Fibroblast of lung (primary cell): ENCODE measurements at regions not wholly inside any gene's neighbourhood (a gene's known extent, or its start where the extent isn't known, plus 50 kb on each side); places are given as distances from the start of the nearest gene placed in this dataset.

Experiments used
- DNase-seq, 2 donors: peaks; one replicate each; pipeline versions ENCODE4 v3.0.0 to v3.0.0-alpha.2; 2010; ENCODE audit warnings: low read depth in 2 of 2
- H2AFZ ChIP-seq: 2 replicates; pipeline ENCODE4 v1.5.1; 2012; ENCODE audit warnings: low read length, control low read depth, inconsistent platforms
- H3K27ac ChIP-seq: 2 replicates; pipeline ENCODE4 v1.5.1; 2011; ENCODE audit warnings: low read length, control low read depth; ENCODE audit not compliant: insufficient read depth
- H3K27me3 ChIP-seq: 2 replicates; pipeline ENCODE4 v1.5.1; 2011; ENCODE audit warnings: mild to moderate bottlenecking, low read length; ENCODE audit not compliant: control insufficient read depth, insufficient read depth
- H3K36me3 ChIP-seq: 2 replicates; pipeline ENCODE4 v1.5.1; 2011; ENCODE audit warnings: low read length; ENCODE audit not compliant: control insufficient read depth, insufficient read depth
- H3K4me1 ChIP-seq: 2 replicates; pipeline ENCODE4 v1.5.1; 2011; ENCODE audit warnings: low read length; ENCODE audit not compliant: control insufficient read depth, insufficient read depth; ENCODE audit errors: extremely low read depth
- H3K4me2 ChIP-seq: 2 replicates; pipeline ENCODE4 v1.5.1; 2011; ENCODE audit warnings: low read length, control low read depth; ENCODE audit not compliant: insufficient read depth; ENCODE audit errors: extremely low read depth
- H3K4me3 ChIP-seq, 4 experiments: fragments of 200-600 bp in 1 of 4; sonication (generic) in 1 of 4; replicated peaks in 1 of 4; 2 replicates each; pipeline ENCODE4 v1.5.1; 2011 to 2016; ENCODE audit warnings: low read length in 4 of 4, low read depth in 3 of 4, mild to moderate bottlenecking in 3 of 4, control low read depth in 2 of 4, inconsistent platforms in 1 of 4, mixed read lengths in 1 of 4; ENCODE audit not compliant: insufficient read depth in 1 of 4; ENCODE audit errors: control extremely low read depth in 1 of 4
- H3K79me2 ChIP-seq: 2 replicates; pipeline ENCODE4 v1.5.1; 2012; ENCODE audit warnings: mild to moderate bottlenecking, low read length, inconsistent platforms; ENCODE audit not compliant: control insufficient read depth, insufficient read depth
- H3K9ac ChIP-seq: 2 replicates; pipeline ENCODE4 v1.5.1; 2011; ENCODE audit warnings: mild to moderate bottlenecking, low read length, control low read depth; ENCODE audit not compliant: insufficient read depth
- H3K9me3 ChIP-seq: 2 replicates; pipeline ENCODE4 v1.5.1; 2012; ENCODE audit warnings: low read depth, low read length; ENCODE audit not compliant: control insufficient read depth, insufficient read depth
- H4K20me1 ChIP-seq: 2 replicates; pipeline ENCODE4 v1.5.1; 2011; ENCODE audit warnings: low read length; ENCODE audit not compliant: control insufficient read depth, insufficient read depth; ENCODE audit errors: extremely low read depth
- EZH2 ChIP-seq: IDR thresholded peaks from 2 replicates; pipeline ENCODE4 v1.5.1; 2012; ENCODE audit warnings: low read length, control low read depth, mild to moderate bottlenecking; ENCODE audit errors: missing control alignments
- TF ChIP-seq, protein P1 (sequence below), 2 donors: IDR thresholded peaks in 1 of 2; conservative IDR thresholded peaks in 1 of 2; 1 replicate in 1 of 2; 2 replicates in 1 of 2; pipeline ENCODE4 v1.5.1; 2011 to 2012; ENCODE audit warnings: low read length in 2 of 2, control low read depth in 1 of 2, inconsistent platforms in 1 of 2, low read depth in 1 of 2, mild to moderate bottlenecking in 1 of 2

DNA sequence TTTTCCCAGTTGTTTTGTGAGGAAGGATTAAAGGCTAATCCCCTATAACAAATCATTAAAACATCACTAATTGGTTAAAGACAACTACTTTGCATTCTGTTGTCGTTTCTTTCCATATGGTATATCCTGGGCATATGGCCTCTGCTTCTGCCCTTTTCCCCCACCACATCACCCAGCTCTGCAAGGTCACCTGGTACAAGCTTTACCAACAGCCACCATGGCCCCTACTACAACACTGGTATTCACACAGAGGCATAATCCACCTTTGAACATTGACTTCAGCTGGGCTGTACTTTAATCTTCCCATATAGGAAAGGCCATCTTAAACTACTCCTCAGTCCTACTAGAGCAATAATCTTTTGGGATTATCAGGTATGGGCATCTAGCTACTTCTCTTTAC is 866.1 kb downstream of the TLE4 start:
- H3K9ac ChIP-seq, result no peak overlapping the region
- H4K20me1 ChIP-seq, result no peaks in the 10 kb centered on the region
- H3K9me3 ChIP-seq, result no peaks in the 10 kb centered on the region
- no peak overlapping the region for H3K27ac ChIP-seq
- H3K4me2 ChIP-seq, result no peak overlapping the region
- H3K27me3 ChIP-seq, result no peaks in the 10 kb centered on the region
- no peak overlapping the region for H3K4me3 ChIP-seq
- H2AFZ ChIP-seq, result no peak overlapping the region
- no peaks in the 10 kb centered on the region for H3K36me3 ChIP-seq
- H3K79me2 ChIP-seq, result no peaks in the 10 kb centered on the region
- no peak for DNase-seq
- no peaks in the 10 kb centered on the region for H3K4me1 ChIP-seq
- TF ChIP-seq EZH2, result no peak
- TF ChIP-seq, protein P1, sequence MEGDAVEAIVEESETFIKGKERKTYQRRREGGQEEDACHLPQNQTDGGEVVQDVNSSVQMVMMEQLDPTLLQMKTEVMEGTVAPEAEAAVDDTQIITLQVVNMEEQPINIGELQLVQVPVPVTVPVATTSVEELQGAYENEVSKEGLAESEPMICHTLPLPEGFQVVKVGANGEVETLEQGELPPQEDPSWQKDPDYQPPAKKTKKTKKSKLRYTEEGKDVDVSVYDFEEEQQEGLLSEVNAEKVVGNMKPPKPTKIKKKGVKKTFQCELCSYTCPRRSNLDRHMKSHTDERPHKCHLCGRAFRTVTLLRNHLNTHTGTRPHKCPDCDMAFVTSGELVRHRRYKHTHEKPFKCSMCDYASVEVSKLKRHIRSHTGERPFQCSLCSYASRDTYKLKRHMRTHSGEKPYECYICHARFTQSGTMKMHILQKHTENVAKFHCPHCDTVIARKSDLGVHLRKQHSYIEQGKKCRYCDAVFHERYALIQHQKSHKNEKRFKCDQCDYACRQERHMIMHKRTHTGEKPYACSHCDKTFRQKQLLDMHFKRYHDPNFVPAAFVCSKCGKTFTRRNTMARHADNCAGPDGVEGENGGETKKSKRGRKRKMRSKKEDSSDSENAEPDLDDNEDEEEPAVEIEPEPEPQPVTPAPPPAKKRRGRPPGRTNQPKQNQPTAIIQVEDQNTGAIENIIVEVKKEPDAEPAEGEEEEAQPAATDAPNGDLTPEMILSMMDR (conservative IDR thresholded peaks at IDR 0.05 in 1 of 2, IDR thresholded peaks at IDR 0.05 in 1 of 2; ENCODE audit: low read depth in 1 of 2, low read length in 2 of 2), result no peak

DNA sequence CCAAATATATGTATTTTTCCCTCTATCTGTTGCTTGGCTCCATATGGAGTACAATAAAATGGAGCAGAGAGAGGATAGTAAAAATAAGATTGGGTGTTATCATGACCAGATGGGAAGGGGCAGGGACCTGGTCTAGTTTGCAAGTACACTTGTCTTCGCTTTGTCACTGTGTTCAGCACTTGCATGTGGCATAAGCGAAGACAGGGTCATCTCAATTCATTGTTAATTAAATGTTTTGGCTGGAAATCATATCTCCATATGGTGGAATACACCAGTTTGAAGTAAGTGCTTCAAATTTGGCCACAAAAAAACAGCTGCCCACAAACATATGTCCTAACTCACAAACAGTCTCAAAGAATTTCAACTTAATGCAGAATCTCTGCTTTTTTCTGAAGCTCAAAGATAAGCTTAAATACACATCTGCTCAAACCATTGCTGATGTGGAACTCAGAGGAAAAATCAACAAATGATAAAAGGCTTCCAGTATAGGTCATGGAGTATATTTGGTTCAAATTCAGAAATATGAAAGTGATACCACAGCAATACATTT is 865.4 kb downstream of the TLE4 start:
- H3K27me3 ChIP-seq, result no peaks in the 10 kb centered on the region
- no peak overlapping the region for H3K4me2 ChIP-seq
- H3K79me2 ChIP-seq, result no peaks in the 10 kb centered on the region
- DNase-seq, result no peak
- no peak overlapping the region for H3K9ac ChIP-seq
- no peaks in the 10 kb centered on the region for H4K20me1 ChIP-seq
- TF ChIP-seq, protein P1 (conservative IDR thresholded peaks at IDR 0.05 in 1 of 2, IDR thresholded peaks at IDR 0.05 in 1 of 2; ENCODE audit: low read depth in 1 of 2, low read length in 2 of 2), result no peak
- TF ChIP-seq EZH2, result no peak
- H3K27ac ChIP-seq, result no peak overlapping the region
- no peaks in the 10 kb centered on the region for H3K9me3 ChIP-seq
- no peaks in the 10 kb centered on the region for H3K4me1 ChIP-seq
- H3K36me3 ChIP-seq, result no peaks in the 10 kb centered on the region
- no peak overlapping the region for H2AFZ ChIP-seq
- no peak overlapping the region for H3K4me3 ChIP-seq

DNA sequence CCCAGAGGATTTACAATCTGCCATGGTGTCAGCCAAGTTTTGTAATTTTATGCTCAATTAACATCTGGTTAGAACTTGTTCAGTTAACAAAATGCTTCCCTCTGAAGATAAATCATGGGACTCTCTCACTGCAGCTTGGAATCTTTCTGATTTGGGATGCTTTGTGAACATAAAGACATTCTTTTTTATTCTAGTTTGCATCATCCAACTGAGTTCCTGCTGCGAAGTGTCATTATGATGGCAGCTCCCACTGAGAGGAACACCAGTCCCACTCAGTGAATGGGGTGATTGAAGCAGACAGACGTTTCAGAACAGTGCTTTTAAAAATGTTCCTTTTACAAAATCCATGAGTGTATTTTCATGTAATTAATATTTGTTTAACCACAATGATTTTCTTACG is 863.8 kb downstream of the TLE4 start:
- H3K4me3 ChIP-seq, result no peak overlapping the region
- no peaks in the 10 kb centered on the region for H3K9me3 ChIP-seq
- no peak overlapping the region for H3K27ac ChIP-seq
- H3K4me2 ChIP-seq, result no peak overlapping the region
- no peaks in the 10 kb centered on the region for H3K27me3 ChIP-seq
- DNase-seq, result no peak
- TF ChIP-seq EZH2, result no peak
- TF ChIP-seq, protein P1 (conservative IDR thresholded peaks at IDR 0.05 in 1 of 2, IDR thresholded peaks at IDR 0.05 in 1 of 2; ENCODE audit: low read depth in 1 of 2, low read length in 2 of 2), result no peak
- H2AFZ ChIP-seq, result no peak overlapping the region
- no peaks in the 10 kb centered on the region for H3K36me3 ChIP-seq
- H3K4me1 ChIP-seq, result no peaks in the 10 kb centered on the region
- no peak overlapping the region for H3K9ac ChIP-seq
- no peaks in the 10 kb centered on the region for H3K79me2 ChIP-seq
- H4K20me1 ChIP-seq, result no peaks in the 10 kb centered on the region
